Neural progenitor cell (in vitro differentiated cells): ENCODE measurements at regions not wholly inside any gene's neighbourhood (a gene's known extent, or its start where the extent isn't known, plus 50 kb on each side); places are given as distances from the start of the nearest gene placed in this dataset.

ENCODE experiments used
- DNase-seq: peaks from one replicate; pipeline ENCODE4 v3.0.0-alpha.2; 2016; ENCODE audit warnings: low spot score
- H2AFZ ChIP-seq: fragments of 200-600 bp; sonication (generic); replicated peaks from 2 replicates; pipeline ENCODE4 v1.6.1; 2016; ENCODE audit warnings: antibody characterized with exemption
- H3F3A ChIP-seq: fragments of 200-600 bp; sonication (generic); 2 replicates; pipeline ENCODE4 v1.6.1; 2016; ENCODE audit warnings: antibody characterized with exemption, low read depth
- H3K27ac ChIP-seq: fragments of 200-600 bp; sonication (generic); 2 replicates; pipeline ENCODE4 v1.5.1; 2016; ENCODE audit warnings: mild to moderate bottlenecking
- H3K27me3 ChIP-seq: fragments of 200-600 bp; sonication (generic); 2 replicates; pipeline ENCODE4 v1.6.1; 2016; ENCODE audit warnings: mild to moderate bottlenecking, moderate library complexity
- H3K36me3 ChIP-seq: fragments of 200-600 bp; sonication (generic); 2 replicates; pipeline ENCODE4 v1.5.1; 2016
- H3K4me1 ChIP-seq: fragments of 200-600 bp; sonication (generic); 2 replicates; pipeline ENCODE4 v1.6.1; 2016; ENCODE audit warnings: mixed run types
- H3K4me2 ChIP-seq: fragments of 200-600 bp; sonication (generic); 2 replicates; pipeline ENCODE4 v1.6.1; 2016
- H3K4me3 ChIP-seq: fragments of 200-600 bp; sonication (generic); 2 replicates; pipeline ENCODE4 v1.5.1; 2016
- H3K79me2 ChIP-seq: fragments of 200-600 bp; sonication (generic); 2 replicates; pipeline ENCODE4 v1.6.1; 2016; ENCODE audit warnings: low read depth
- H3K9ac ChIP-seq: fragments of 200-600 bp; sonication (generic); 2 replicates; pipeline ENCODE4 v1.6.1; 2016
- H3K9me3 ChIP-seq: fragments of 200-600 bp; sonication (generic); 2 replicates; pipeline ENCODE4 v1.5.1; 2016; ENCODE audit warnings: low read depth
- H4K20me1 ChIP-seq: fragments of 200-600 bp; sonication (generic); 2 replicates; pipeline ENCODE4 v1.6.1; 2016; ENCODE audit warnings: low read depth
- H3K27ac Mint-ChIP-seq: 3 replicates; pipeline ENCODE4 v1.8.0; 2021; ENCODE audit warnings: mixed read lengths
- H3K27me3 Mint-ChIP-seq: 2 replicates; pipeline ENCODE4 v1.8.0; 2022; ENCODE audit warnings: low read depth, mild to moderate bottlenecking, inconsistent platforms, moderate library complexity, mixed read lengths; ENCODE audit not compliant: insufficient read depth
- H3K36me3 Mint-ChIP-seq: 3 replicates; pipeline ENCODE4 v1.8.0; 2021; ENCODE audit warnings: mixed read lengths
- H3K4me1 Mint-ChIP-seq: 3 replicates; pipeline ENCODE4 v1.8.0; 2021; ENCODE audit warnings: mixed read lengths
- H3K4me3 Mint-ChIP-seq: 3 replicates; pipeline ENCODE4 v1.8.0; 2021; ENCODE audit warnings: mild to moderate bottlenecking, moderate library complexity, mixed read lengths
- H3K9me3 Mint-ChIP-seq: 3 replicates; pipeline ENCODE4 v1.8.0; 2020; ENCODE audit warnings: mixed read lengths
- CTCF ChIP-seq: fragments of 200-600 bp; sonication (generic); IDR thresholded peaks from 2 replicates; pipeline ENCODE4 v1.5.1; 2017; ENCODE audit warnings: antibody characterized with exemption, mild to moderate bottlenecking
- EZH2 ChIP-seq: fragments of 200-600 bp; sonication (generic); IDR thresholded peaks from 2 replicates; pipeline ENCODE4 v1.6.1; 2017; ENCODE audit warnings: antibody characterized with exemption, mild to moderate bottlenecking, moderate library complexity
- EZH2phosphoT487 ChIP-seq: fragments of 200-600 bp; sonication (generic); IDR thresholded peaks from 2 replicates; pipeline ENCODE4 v1.6.1; 2017; ENCODE audit warnings: antibody characterized with exemption

- Histone ChIP-seq H3K4me2 (no peak overlapping the region), H3F3A (no peaks in the 10 kb centered on the region), H3K79me2 (no peaks in the 10 kb centered on the region), H3K4me1 (peaks cover 7% of the 10 kb centered on the region), H3K27me3 (no peaks in the 10 kb centered on the region), H3K4me3 (no peak overlapping the region), H3K9me3 (no peaks in the 10 kb centered on the region), H3K27ac (no peak overlapping the region), H2AFZ (no peak overlapping the region), H3K9ac (no peak overlapping the region), H3K36me3 (no peaks in the 10 kb centered on the region), H4K20me1 (no peaks in the 10 kb centered on the region)
- no peak overlapping the region for H3K4me3 Mint-ChIP-seq
- peaks cover 2% of the 10 kb centered on the region for H3K27me3 Mint-ChIP-seq
- DNase-seq, result no peak
- H3K4me1 Mint-ChIP-seq, result peaks cover 8% of the 10 kb centered on the region
- no peak overlapping the region for H3K27ac Mint-ChIP-seq
- TF ChIP-seq EZH2phosphoT487, result no peak
- TF ChIP-seq CTCF, result no peak
- TF ChIP-seq EZH2, result no peak
- peaks cover 21% of the 10 kb centered on the region for H3K9me3 Mint-ChIP-seq
- no peaks in the 10 kb centered on the region for H3K36me3 Mint-ChIP-seq
Measured at GRCh38 chr4:85222561-85222960, 252.4 kb upstream of the ARHGAP24 start.

- no peak for DNase-seq
- H3K9me3 Mint-ChIP-seq, result peaks cover 12% of the 10 kb centered on the region
- no peak overlapping the region for H3K27ac Mint-ChIP-seq
- Histone ChIP-seq H3K27me3 (no peaks in the 10 kb centered on the region), H3K9ac (no peak overlapping the region), H3K27ac (no peak overlapping the region), H3K79me2 (no peaks in the 10 kb centered on the region), H3K36me3 (no peaks in the 10 kb centered on the region), H4K20me1 (no peaks in the 10 kb centered on the region), H3K4me1 (peaks cover 6% of the 10 kb centered on the region), H3K9me3 (no peaks in the 10 kb centered on the region), H3K4me2 (no peak overlapping the region), H2AFZ (no peak overlapping the region), H3F3A (no peaks in the 10 kb centered on the region), H3K4me3 (no peak overlapping the region)
- H3K4me3 Mint-ChIP-seq, result no peak overlapping the region
- peaks cover 8% of the 10 kb centered on the region for H3K4me1 Mint-ChIP-seq
- H3K36me3 Mint-ChIP-seq, result no peaks in the 10 kb centered on the region
- TF ChIP-seq EZH2phosphoT487 (no peak), CTCF (peak; percentile 18), EZH2 (no peak)
- no peaks in the 10 kb centered on the region for H3K27me3 Mint-ChIP-seq
Measured at GRCh38 chr4:85228264-85228663, 246.7 kb upstream of the ARHGAP24 start.

GRCh38 chr4:85233516-85233915 is 241.4 kb upstream of the ARHGAP24 start:
- Histone ChIP-seq H3K4me3 (no peak overlapping the region), H3F3A (no peaks in the 10 kb centered on the region), H3K36me3 (no peaks in the 10 kb centered on the region), H3K9ac (no peak overlapping the region), H3K4me1 (no peaks in the 10 kb centered on the region), H3K9me3 (no peaks in the 10 kb centered on the region), H3K27ac (no peak overlapping the region), H4K20me1 (no peaks in the 10 kb centered on the region), H3K79me2 (no peaks in the 10 kb centered on the region), H3K27me3 (no peaks in the 10 kb centered on the region), H3K4me2 (no peak overlapping the region), H2AFZ (no peak overlapping the region)
- no peak for DNase-seq
- H3K27me3 Mint-ChIP-seq, result peaks cover 3% of the 10 kb centered on the region
- no peaks in the 10 kb centered on the region for H3K4me1 Mint-ChIP-seq
- H3K36me3 Mint-ChIP-seq, result no peaks in the 10 kb centered on the region
- H3K4me3 Mint-ChIP-seq, result no peak overlapping the region
- TF ChIP-seq EZH2, result no peak
- TF ChIP-seq EZH2phosphoT487, result no peak
- no peak for TF ChIP-seq CTCF
- no peak overlapping the region for H3K27ac Mint-ChIP-seq
- H3K9me3 Mint-ChIP-seq, result no peaks in the 10 kb centered on the region

GRCh38 chr4:85243857-85244256 is 231.1 kb upstream of the ARHGAP24 start:
- H3K79me2 ChIP-seq, result no peaks in the 10 kb centered on the region
- H3K36me3 Mint-ChIP-seq, result no peaks in the 10 kb centered on the region
- no peak overlapping the region for H3K27ac Mint-ChIP-seq
- H3F3A ChIP-seq, result no peaks in the 10 kb centered on the region
- H3K4me1 Mint-ChIP-seq, result no peaks in the 10 kb centered on the region
- TF ChIP-seq EZH2, result no peak
- peak; percentile 40 for TF ChIP-seq CTCF
- TF ChIP-seq EZH2phosphoT487, result no peak
- H3K4me1 ChIP-seq, result no peaks in the 10 kb centered on the region
- H3K27me3 Mint-ChIP-seq, result peaks cover 5% of the 10 kb centered on the region
- peak; percentile 28 for DNase-seq
- H3K9me3 ChIP-seq, result no peaks in the 10 kb centered on the region
- H3K36me3 ChIP-seq, result no peaks in the 10 kb centered on the region
- H3K27ac ChIP-seq, result no peak overlapping the region
- H3K9me3 Mint-ChIP-seq, result peaks cover 6% of the 10 kb centered on the region
- H3K4me3 Mint-ChIP-seq, result no peak overlapping the region
- H4K20me1 ChIP-seq, result no peaks in the 10 kb centered on the region
- H3K4me2 ChIP-seq, result no peak overlapping the region
- H3K4me3 ChIP-seq, result no peak overlapping the region
- no peaks in the 10 kb centered on the region for H3K27me3 ChIP-seq
- peak overlapping the region; percentile 72 for H2AFZ ChIP-seq
- no peak overlapping the region for H3K9ac ChIP-seq
